Suprapubic skin (tissue), 4 donors: ENCODE measurements at regions not wholly inside any gene's neighbourhood (a gene's known extent, or its start where the extent isn't known, plus 50 kb on each side); places are given as distances from the start of the nearest gene placed in this dataset.

Experiments
- DNase-seq, 2 donors: peaks; one replicate each; pipeline ENCODE4 v3.0.0-alpha.2; 2019; ENCODE audit warnings: low spot score in 2 of 2
- H3K27ac ChIP-seq: fragments of 200-600 bp; sonication (generic); one replicate; pipeline ENCODE4 v1.5.1; 2019
- H3K27me3 ChIP-seq: fragments of 200-600 bp; sonication (generic); one replicate; pipeline ENCODE4 v1.5.1; 2019
- H3K36me3 ChIP-seq: fragments of 200-600 bp; sonication (generic); one replicate; pipeline ENCODE4 v1.5.1; 2019
- H3K4me1 ChIP-seq: fragments of 200-600 bp; sonication (generic); one replicate; pipeline ENCODE4 v1.5.1; 2019
- H3K4me3 ChIP-seq: fragments of 200-600 bp; sonication (generic); one replicate; pipeline ENCODE4 v1.5.1; 2019; ENCODE audit warnings: mild to moderate bottlenecking
- H3K9me3 ChIP-seq: fragments of 200-600 bp; sonication (generic); one replicate; pipeline ENCODE4 v1.5.1; 2019
- CTCF ChIP-seq, 2 donors: fragments of 200-600 bp in 1 of 2; fragments of 450-650 bp in 1 of 2; sonication (generic) in 1 of 2; IDR thresholded peaks; one replicate each; pipeline ENCODE4 v1.5.1; 2016 to 2019; ENCODE audit warnings: antibody characterized with exemption in 2 of 2, mild to moderate bottlenecking in 1 of 2, moderate library complexity in 1 of 2
- EP300 ChIP-seq: sonication (generic); formaldehyde crosslinking; IDR thresholded peaks from one replicate; pipeline ENCODE4 v1.6.1; 2017; ENCODE audit warnings: antibody characterized with exemption
- POLR2A ChIP-seq, 2 donors: fragments of 450-650 bp; IDR thresholded peaks; one replicate each; pipeline ENCODE4 v1.6.1; 2017; ENCODE audit warnings: antibody characterized with exemption in 2 of 2, mild to moderate bottlenecking in 2 of 2, moderate library complexity in 2 of 2
- POLR2AphosphoS5 ChIP-seq, 3 donors: sonication (generic); formaldehyde crosslinking; IDR thresholded peaks; one replicate each; pipeline ENCODE4 v1.6.1; 2017; ENCODE audit warnings: antibody characterized with exemption in 3 of 3
- WGBS: methylation state at CpG from one replicate; pipeline ENCODE4 v1.1.5; 2018; 5-methylcytosine and 5-hydroxymethylcytosine counted together

GRCh38 chr12:107921062-107921461, 146.6 kb downstream of the ASCL4 start:
- H3K4me1 ChIP-seq = no peaks in the 10 kb centered on the region
- no peak for TF ChIP-seq CTCF (IDR thresholded peaks at IDR 0.05)
- no peak for TF ChIP-seq EP300
- no peak for TF ChIP-seq POLR2A (IDR thresholded peaks at IDR 0.05)
- no peak for TF ChIP-seq POLR2AphosphoS5 (IDR thresholded peaks at IDR 0.05)
- WGBS = 53% methylated on average over 4 of the region's 4 CpGs

GRCh38 chr12:107925125-107925524, 150.6 kb downstream of the ASCL4 start:
- DNase-seq = no peak
- H3K27ac ChIP-seq = no peak overlapping the region
- 83% methylated on average over 3 of the region's 3 CpGs for WGBS
- H3K36me3 ChIP-seq = no peaks in the 10 kb centered on the region
- no peaks in the 10 kb centered on the region for H3K4me1 ChIP-seq
- TF ChIP-seq EP300 (no peak), POLR2AphosphoS5 (IDR thresholded peaks at IDR 0.05) (no peak), CTCF (IDR thresholded peaks at IDR 0.05) (no peak), POLR2A (IDR thresholded peaks at IDR 0.05) (no peak)
- H3K4me3 ChIP-seq = no peak overlapping the region
- peaks cover 27% of the 10 kb centered on the region for H3K27me3 ChIP-seq
- H3K9me3 ChIP-seq = no peaks in the 10 kb centered on the region

More at GRCh38 chr12:107921062-107921461, 146.6 kb downstream of the ASCL4 start:
- Histone ChIP-seq H3K36me3 (no peaks in the 10 kb centered on the region), H3K4me3 (no peak overlapping the region), H3K27ac (no peak overlapping the region), H3K27me3 (peaks cover 45% of the 10 kb centered on the region), H3K9me3 (no peaks in the 10 kb centered on the region)
- no peak for DNase-seq

GRCh38 chr12:107929436-107929835, 154.9 kb downstream of the ASCL4 start:
- H3K27ac ChIP-seq = no peak overlapping the region
- H3K36me3 ChIP-seq = no peaks in the 10 kb centered on the region
- TF ChIP-seq POLR2AphosphoS5 (IDR thresholded peaks at IDR 0.05) (no peak), EP300 (no peak), CTCF (IDR thresholded peaks at IDR 0.05) (no peak), POLR2A (IDR thresholded peaks at IDR 0.05) (no peak)
- H3K4me1 ChIP-seq = no peaks in the 10 kb centered on the region
- peaks cover 48% of the 10 kb centered on the region for H3K27me3 ChIP-seq
- WGBS = 26% methylated on average over 12 of the region's 12 CpGs
- DNase-seq = no peak
- H3K4me3 ChIP-seq = no peak overlapping the region
- H3K9me3 ChIP-seq = no peaks in the 10 kb centered on the region

- 79% methylated on average over 5 of the region's 5 CpGs for WGBS
- no peak for DNase-seq
- Histone ChIP-seq H3K36me3 (no peaks in the 10 kb centered on the region), H3K27ac (no peak overlapping the region), H3K4me1 (no peaks in the 10 kb centered on the region), H3K9me3 (no peaks in the 10 kb centered on the region), H3K4me3 (no peak overlapping the region), H3K27me3 (peaks cover 61% of the 10 kb centered on the region)
- no peak for TF ChIP-seq POLR2AphosphoS5 (IDR thresholded peaks at IDR 0.05)
- TF ChIP-seq CTCF (IDR thresholded peaks at IDR 0.05) = no peak
- TF ChIP-seq EP300 = no peak
- no peak for TF ChIP-seq POLR2A (IDR thresholded peaks at IDR 0.05)
These were observed 157.3 kb downstream of the ASCL4 start for GRCh38 chr12:107931761-107932160.

GRCh38 chr12:107938446-107938845, 163.9 kb downstream of the ASCL4 start:
- no peak overlapping the region for H3K27ac ChIP-seq
- H3K36me3 ChIP-seq = no peaks in the 10 kb centered on the region
- no peak for DNase-seq
- TF ChIP-seq CTCF (IDR thresholded peaks at IDR 0.05) (no peak), EP300 (no peak), POLR2AphosphoS5 (IDR thresholded peaks at IDR 0.05) (no peak), POLR2A (IDR thresholded peaks at IDR 0.05) (no peak)
- no peak overlapping the region for H3K4me3 ChIP-seq
- 65% methylated on average over 1 of the region's 1 CpG for WGBS
- H3K9me3 ChIP-seq = peaks cover 6% of the 10 kb centered on the region
- peaks cover 52% of the 10 kb centered on the region for H3K27me3 ChIP-seq
- no peaks in the 10 kb centered on the region for H3K4me1 ChIP-seq
